Activated CD8-positive, alpha-beta memory T cell treated with anti-CD3 and anti-CD28 coated beads for 36 hours (primary cell): ENCODE measurements at regions not wholly inside any gene's neighbourhood (a gene's known extent, or its start where the extent isn't known, plus 50 kb on each side); places are given as distances from the start of the nearest gene placed in this dataset.
"Not testable (repeated sequence)": the region's sequence is repeated elsewhere in the genome, so short reads cannot be mapped to it uniquely, and the experiment has no call there.

ENCODE experiments used
- CTCF ChIA-PET: fragments of 350-600 bp; sonication (Branson Sonifier 250); formaldehyde crosslinking; loops from one replicate; lab custom pipeline; 2021; ENCODE audit warnings: antibody characterized with exemption; lab: Charles Lee
- POLR2A ChIA-PET: fragments of 350-600 bp; sonication (Branson Sonifier 250); formaldehyde crosslinking; loops from one replicate; lab custom pipeline; 2021; ENCODE audit warnings: antibody characterized with exemption; lab: Charles Lee

GRCh38 chrX:123788193-123788592 is 55.3 kb upstream of the THOC2 start:
- CTCF ChIA-PET, POLR2A ChIA-PET: not testable (repeated sequence)

- POLR2A ChIA-PET, result no interaction called here
- CTCF ChIA-PET, result no interaction called here
These were observed 55.9 kb upstream of the THOC2 start for GRCh38 chrX:123788744-123789143.

- ChIA-PET CTCF (no interaction called here), POLR2A (no interaction called here)
These were observed 62.1 kb upstream of the XIAP start for GRCh38 chrX:123797543-123798447.

- POLR2A ChIA-PET, CTCF ChIA-PET: not testable (repeated sequence)
These were observed 61.0 kb upstream of the XIAP start for GRCh38 chrX:123798706-123799430.

GRCh38 chrX:123801901-123802300 is 58.0 kb upstream of the XIAP start:
- ChIA-PET CTCF (no interaction called here), POLR2A (no interaction called here)

- POLR2A ChIA-PET, result no interaction called here
- CTCF ChIA-PET, result interaction anchor here (0.6 kb wide), 1 partner anchor 18 kb away, joined by 3 read pairs; no protein-coding TSS in a partner anchor
These were observed 56.4 kb upstream of the XIAP start for GRCh38 chrX:123803331-123803983.

GRCh38 chrX:123803984-123804365 is 55.9 kb upstream of the XIAP start:
- POLR2A ChIA-PET, result not testable (repeated sequence)
- CTCF ChIA-PET, result interaction anchor here (0.6 kb wide), 1 partner anchor 17 kb away, joined by 3 read pairs; no protein-coding TSS in a partner anchor

- ChIA-PET CTCF (no interaction called here), POLR2A (no interaction called here)
These were observed 51.9 kb upstream of the XIAP start for GRCh38 chrX:123807835-123808416.

GRCh38 chrX:123809854-123810375 is 49.9 kb upstream of the XIAP start:
- ChIA-PET POLR2A (no interaction called here), CTCF (no interaction called here)
